GM12892 (cell line): ENCODE measurements at regions not wholly inside any gene's neighbourhood (a gene's known extent, or its start where the extent isn't known, plus 50 kb on each side); places are given as distances from the start of the nearest gene placed in this dataset.

Source experiments
- POLR2A ChIP-seq: IDR thresholded peaks from 2 replicates; pipeline ENCODE4 v1.6.1; 2011; ENCODE audit warnings: low read depth, low read length, control low read depth
- POLR2AphosphoS5 ChIP-seq: IDR thresholded peaks from 2 replicates; pipeline ENCODE4 v1.6.1; 2011; ENCODE audit warnings: low read depth, low read length, control low read depth
- TAF1 ChIP-seq: IDR thresholded peaks from 2 replicates; pipeline ENCODE4 v1.6.1; 2011; ENCODE audit warnings: low read depth, mild to moderate bottlenecking, control low read depth, low read length, borderline replicate concordance

DNA sequence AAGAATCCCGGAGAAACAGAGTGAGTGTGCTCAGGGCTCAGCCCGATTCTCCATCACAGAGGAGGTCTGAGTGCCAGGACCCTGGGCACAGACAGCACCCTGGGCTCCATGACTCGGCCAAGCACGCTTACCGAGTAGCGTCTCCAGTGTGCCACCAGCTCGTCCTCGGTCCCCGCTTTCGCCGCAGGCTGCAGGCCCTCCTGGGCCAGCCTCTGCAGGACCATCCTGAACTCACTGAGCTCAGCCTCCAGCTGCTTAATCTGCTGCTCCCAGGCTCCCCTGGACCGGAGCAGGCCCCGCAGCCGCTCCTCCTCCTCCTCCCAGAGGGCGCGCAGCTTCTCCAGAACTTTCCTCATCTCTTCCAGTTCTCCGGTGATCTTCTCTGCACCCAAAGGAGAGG lies 61.2 kb downstream of the SYNE3 start:
- no peak for TF ChIP-seq POLR2A
- no peak for TF ChIP-seq POLR2AphosphoS5
- no peak for TF ChIP-seq TAF1
